Tibial artery (tissue), 4 donors: ENCODE measurements at regions not wholly inside any gene's neighbourhood (a gene's known extent, or its start where the extent isn't known, plus 50 kb on each side); places are given as distances from the start of the nearest gene placed in this dataset.

ENCODE experiments used
- DNase-seq, 2 donors: peaks; one replicate each; pipeline ENCODE4 v3.0.0-alpha.2; 2019
- H3K27ac ChIP-seq, 2 donors: fragments of 200-600 bp; sonication (generic) in 1 of 2; 1 replicate in 1 of 2; 2 replicates in 1 of 2; pipeline ENCODE4 v1.5.1; 2018 to 2019; ENCODE audit warnings: mild to moderate bottlenecking in 1 of 2
- H3K27me3 ChIP-seq, 2 donors: fragments of 200-600 bp; sonication (generic) in 1 of 2; one replicate each; pipeline versions ENCODE4 v1.5.1 to v1.6.0; 2016 to 2019
- H3K36me3 ChIP-seq, 3 donors: fragments of 200-600 bp; sonication (generic) in 2 of 3; one replicate each; pipeline ENCODE4 v1.5.1; 2016 to 2019; ENCODE audit warnings: mild to moderate bottlenecking in 2 of 3
- H3K4me1 ChIP-seq, 4 donors: fragments of 200-600 bp; sonication (generic) in 2 of 4; 1 replicate in 3 of 4; 2 replicates in 1 of 4; pipeline ENCODE4 v1.5.1; 2016 to 2019
- H3K4me3 ChIP-seq, 2 donors: fragments of 200-600 bp; sonication (generic) in 1 of 2; 1 replicate in 1 of 2; 2 replicates in 1 of 2; pipeline ENCODE4 v1.5.1; 2018 to 2019; ENCODE audit warnings: mild to moderate bottlenecking in 2 of 2
- H3K9me3 ChIP-seq, 3 donors: fragments of 200-600 bp; sonication (generic) in 1 of 3; one replicate each; pipeline ENCODE4 v1.5.1; 2016 to 2019
- intact Hi-C: fragments of 100-400 bp; cut with DNase I; formaldehyde crosslinking; loops from one replicate; pipeline ENCODE4 v1.15.0; 2023; ENCODE audit warnings: low total_unique reads
- TF ChIP-seq, protein P1 (sequence below), 2 experiments: fragments of 200-600 bp in 1 of 2; fragments of 450-650 bp in 1 of 2; IDR thresholded peaks; one replicate each; pipeline ENCODE4 v1.5.1; 2017 to 2019; ENCODE audit warnings: antibody characterized with exemption in 2 of 2, mild to moderate bottlenecking in 1 of 2, moderate library complexity in 1 of 2

DNA sequence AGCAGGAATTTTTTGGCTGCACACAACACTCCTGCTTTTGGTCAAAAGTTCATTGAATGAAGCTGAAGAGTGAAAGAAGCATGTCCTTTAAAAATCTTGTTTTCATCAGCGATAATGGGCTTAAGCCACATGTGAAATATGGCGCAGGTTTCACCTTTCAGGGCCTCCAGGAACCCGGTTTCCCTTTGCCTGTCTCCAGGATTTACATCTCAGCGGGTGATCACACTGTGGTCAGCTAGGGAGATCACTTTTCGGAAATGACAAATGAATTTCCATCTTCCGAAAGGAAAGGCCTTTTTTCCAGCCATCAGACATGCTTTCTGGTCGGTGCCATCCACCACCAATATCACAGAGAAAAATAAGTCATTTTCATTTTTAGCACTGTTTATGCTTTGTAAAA is 727.1 kb upstream of the TBX3 start:
- no peak overlapping the region for H3K4me3 ChIP-seq
- intact Hi-C loops: no loop called here
- H3K36me3 ChIP-seq: no peaks in the 10 kb centered on the region
- H3K27ac ChIP-seq: no peak overlapping the region
- TF ChIP-seq, protein P1, sequence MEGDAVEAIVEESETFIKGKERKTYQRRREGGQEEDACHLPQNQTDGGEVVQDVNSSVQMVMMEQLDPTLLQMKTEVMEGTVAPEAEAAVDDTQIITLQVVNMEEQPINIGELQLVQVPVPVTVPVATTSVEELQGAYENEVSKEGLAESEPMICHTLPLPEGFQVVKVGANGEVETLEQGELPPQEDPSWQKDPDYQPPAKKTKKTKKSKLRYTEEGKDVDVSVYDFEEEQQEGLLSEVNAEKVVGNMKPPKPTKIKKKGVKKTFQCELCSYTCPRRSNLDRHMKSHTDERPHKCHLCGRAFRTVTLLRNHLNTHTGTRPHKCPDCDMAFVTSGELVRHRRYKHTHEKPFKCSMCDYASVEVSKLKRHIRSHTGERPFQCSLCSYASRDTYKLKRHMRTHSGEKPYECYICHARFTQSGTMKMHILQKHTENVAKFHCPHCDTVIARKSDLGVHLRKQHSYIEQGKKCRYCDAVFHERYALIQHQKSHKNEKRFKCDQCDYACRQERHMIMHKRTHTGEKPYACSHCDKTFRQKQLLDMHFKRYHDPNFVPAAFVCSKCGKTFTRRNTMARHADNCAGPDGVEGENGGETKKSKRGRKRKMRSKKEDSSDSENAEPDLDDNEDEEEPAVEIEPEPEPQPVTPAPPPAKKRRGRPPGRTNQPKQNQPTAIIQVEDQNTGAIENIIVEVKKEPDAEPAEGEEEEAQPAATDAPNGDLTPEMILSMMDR (IDR thresholded peaks at IDR 0.05): no peak
- DNase-seq: no peak
- no peaks in the 10 kb centered on the region for H3K27me3 ChIP-seq
- H3K4me1 ChIP-seq: no peaks in the 10 kb centered on the region
- H3K9me3 ChIP-seq: no peaks in the 10 kb centered on the region

DNA sequence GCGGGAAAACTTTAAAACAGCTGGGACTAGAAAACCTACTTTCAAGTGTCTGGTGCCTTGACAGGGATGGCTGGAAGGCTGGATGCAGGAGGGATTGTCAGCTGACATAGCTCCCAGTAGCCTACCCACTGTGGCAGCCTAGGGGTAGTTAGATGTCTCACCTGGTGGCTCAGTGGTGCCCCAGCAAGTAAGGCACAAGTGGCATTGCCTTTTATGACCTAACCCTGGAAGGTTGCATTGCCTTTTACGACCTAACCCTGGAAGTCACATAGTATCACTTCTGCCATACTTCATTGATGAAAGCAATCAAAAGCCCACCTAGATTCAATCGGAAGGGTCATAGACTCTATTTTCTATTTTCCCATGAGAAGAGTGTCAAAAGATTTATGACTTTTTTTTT is 724.7 kb upstream of the TBX3 start:
- intact Hi-C loops: no loop called here
- Histone ChIP-seq H3K9me3 (no peaks in the 10 kb centered on the region), H3K27me3 (no peaks in the 10 kb centered on the region), H3K36me3 (no peaks in the 10 kb centered on the region), H3K27ac (no peak overlapping the region), H3K4me3 (no peak overlapping the region), H3K4me1 (peaks cover 0 to 14% (median 6%) of the 10 kb centered on the region in 4 donors)
- TF ChIP-seq, protein P1 (IDR thresholded peaks at IDR 0.05): no peak
- DNase-seq: no peak

DNA sequence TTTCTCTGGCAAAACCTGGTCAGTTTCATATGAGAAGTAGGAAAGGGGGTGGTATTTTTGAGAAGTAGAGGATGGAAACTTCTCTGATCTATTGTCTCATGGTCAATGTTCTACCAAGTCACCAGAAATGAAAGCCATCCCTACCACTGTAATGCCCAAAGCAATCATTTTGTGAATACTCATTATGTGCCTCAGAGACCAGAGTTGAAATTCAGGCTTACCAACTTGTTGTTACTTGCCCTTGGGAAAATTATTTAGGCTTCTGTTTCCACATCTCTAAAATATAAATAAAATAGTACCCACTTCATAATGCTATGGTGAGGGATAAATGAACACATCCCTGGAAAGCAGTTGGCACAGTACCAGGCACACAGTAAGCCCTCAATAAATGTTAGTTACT is 723.7 kb upstream of the TBX3 start:
- no peaks in the 10 kb centered on the region for H3K36me3 ChIP-seq
- intact Hi-C loops: no loop called here
- no peaks in the 10 kb centered on the region for H3K27me3 ChIP-seq
- peaks cover 0 to 14% (median 6%) of the 10 kb centered on the region in 4 donors for H3K4me1 ChIP-seq
- no peaks in the 10 kb centered on the region for H3K9me3 ChIP-seq
- no peak for DNase-seq
- TF ChIP-seq, protein P1 (IDR thresholded peaks at IDR 0.05): no peak
- H3K4me3 ChIP-seq: no peak overlapping the region
- H3K27ac ChIP-seq: no peak overlapping the region

DNA sequence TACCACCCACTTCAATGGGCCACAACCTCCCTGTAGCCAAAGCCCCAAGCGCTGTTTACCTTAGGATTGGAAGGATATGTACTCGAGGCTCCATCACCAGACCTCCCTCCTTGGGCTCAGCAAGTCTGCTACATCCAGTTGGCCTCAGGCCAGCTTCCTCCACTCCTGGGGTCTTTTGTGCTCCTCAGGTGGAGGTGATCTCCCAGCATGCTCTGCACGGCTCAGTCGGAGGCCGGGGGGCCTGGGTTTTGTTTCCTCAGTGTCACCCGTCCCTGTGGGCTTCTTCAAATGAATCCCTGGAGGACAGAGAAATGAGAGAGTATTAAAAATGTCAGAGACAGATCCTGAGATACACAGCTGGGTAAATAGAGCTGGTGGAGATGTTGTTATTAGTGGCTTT is 723.1 kb upstream of the TBX3 start:
- no peaks in the 10 kb centered on the region for H3K27me3 ChIP-seq
- no peak overlapping the region for H3K4me3 ChIP-seq
- no peaks in the 10 kb centered on the region for H3K9me3 ChIP-seq
- H3K4me1 ChIP-seq: peaks cover 0 to 14% (median 6%) of the 10 kb centered on the region in 4 donors
- intact Hi-C loops: no loop called here
- no peak overlapping the region for H3K27ac ChIP-seq
- DNase-seq: no peak
- H3K36me3 ChIP-seq: no peaks in the 10 kb centered on the region
- TF ChIP-seq, protein P1 (IDR thresholded peaks at IDR 0.05): no peak

DNA sequence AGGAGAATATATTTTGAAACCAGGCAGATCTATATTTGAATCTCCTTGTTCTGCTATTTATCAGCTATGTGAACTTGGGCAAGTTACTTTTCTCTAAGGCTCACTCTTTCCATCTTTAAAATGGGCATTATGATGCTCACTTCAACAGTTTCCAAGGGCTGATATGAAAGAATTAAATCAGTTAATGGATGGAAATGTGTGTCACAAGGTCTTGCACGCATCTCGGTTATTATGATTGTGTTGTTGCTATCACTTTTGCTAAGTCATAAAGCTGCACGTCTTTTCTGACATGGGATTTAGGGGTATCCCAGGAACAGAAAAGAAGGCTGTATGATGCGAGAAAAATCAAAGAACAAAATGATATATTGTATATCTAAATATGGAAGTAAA is 721.5 kb upstream of the TBX3 start:
- intact Hi-C loops: no loop called here
- Histone ChIP-seq H3K27ac (no peak overlapping the region), H3K4me3 (no peak overlapping the region), H3K4me1 (peaks cover 0 to 14% (median 6%) of the 10 kb centered on the region in 4 donors), H3K9me3 (no peaks in the 10 kb centered on the region), H3K36me3 (no peaks in the 10 kb centered on the region), H3K27me3 (no peaks in the 10 kb centered on the region)
- TF ChIP-seq, protein P1 (IDR thresholded peaks at IDR 0.05): no peak
- no peak for DNase-seq
